OCI-LY1 (cell line): ENCODE measurements at regions not wholly inside any gene's neighbourhood (a gene's known extent, or its start where the extent isn't known, plus 50 kb on each side); places are given as distances from the start of the nearest gene placed in this dataset.

Experiments
- H2AFZ ChIP-seq: fragments of 200-600 bp; sonication (generic), shearing (Covaris generic); 2 replicates; pipeline ENCODE4 v1.6.0; 2014; ENCODE audit warnings: antibody characterized with exemption, mild to moderate bottlenecking, low read length
- H3F3A ChIP-seq: fragments of 200-600 bp; sonication (generic), shearing (Covaris generic); 2 replicates; pipeline ENCODE4 v1.6.0; 2014; ENCODE audit warnings: mild to moderate bottlenecking, antibody characterized with exemption, low read length, moderate library complexity; ENCODE audit not compliant: insufficient read depth
- H3K27ac ChIP-seq: fragments of 200-600 bp; sonication (generic); 2 replicates; pipeline ENCODE4 v1.5.1; 2014; ENCODE audit warnings: low read length, mixed run types, mild to moderate bottlenecking, low read depth; ENCODE audit not compliant: poor library complexity, severe bottlenecking
- H3K27me3 ChIP-seq: fragments of 200-600 bp; sonication (generic); 2 replicates; pipeline ENCODE4 v1.6.0; 2014; ENCODE audit warnings: antibody characterized with exemption, mild to moderate bottlenecking, low read length, moderate library complexity; ENCODE audit not compliant: insufficient read depth
- H3K36me3 ChIP-seq: fragments of 200-600 bp; sonication (generic); 2 replicates; pipeline ENCODE4 v1.6.1; 2014; ENCODE audit warnings: mild to moderate bottlenecking, antibody characterized with exemption, low read length, moderate library complexity, mixed read lengths; ENCODE audit not compliant: insufficient read depth
- H3K4me1 ChIP-seq: fragments of 200-600 bp; sonication (generic); 2 replicates; pipeline ENCODE4 v1.5.1; 2014; ENCODE audit warnings: mild to moderate bottlenecking, low read length, moderate library complexity; ENCODE audit not compliant: insufficient read depth, severe bottlenecking
- H3K4me2 ChIP-seq: fragments of 200-600 bp; sonication (generic), shearing (Covaris generic); 2 replicates; pipeline ENCODE4 v1.6.1; 2014; ENCODE audit warnings: low read length
- H3K4me3 ChIP-seq: fragments of 200-600 bp; sonication (generic); 2 replicates; pipeline ENCODE4 v1.5.1; 2014; ENCODE audit warnings: low read length, low read depth, mild to moderate bottlenecking, mixed read lengths; ENCODE audit not compliant: poor library complexity, severe bottlenecking
- H3K79me2 ChIP-seq: fragments of 200-600 bp; shearing (Covaris generic); 2 replicates; pipeline ENCODE4 v1.6.1; 2016; ENCODE audit warnings: mixed run types, low read length, mixed read lengths; ENCODE audit not compliant: insufficient read depth
- H3K9ac ChIP-seq: fragments of 200-600 bp; sonication (generic), shearing (Covaris generic); 2 replicates; pipeline ENCODE4 v1.6.1; 2014; ENCODE audit warnings: mild to moderate bottlenecking, low read length, mixed read lengths
- H3K9me2 ChIP-seq: fragments of 200-600 bp; sonication (generic), shearing (Covaris generic); 2 replicates; pipeline ENCODE4 v1.6.1; 2014; ENCODE audit warnings: low read depth, mild to moderate bottlenecking, low read length, mixed read lengths
- H3K9me3 ChIP-seq: fragments of 200-600 bp; shearing (Covaris generic); 2 replicates; pipeline ENCODE4 v1.6.1; 2014; ENCODE audit warnings: low read length, mixed read lengths
- H4K20me1 ChIP-seq: fragments of 200-600 bp; sonication (generic), shearing (Covaris generic); 2 replicates; pipeline ENCODE4 v1.6.0; 2016; ENCODE audit warnings: mild to moderate bottlenecking, low read length; ENCODE audit not compliant: insufficient read depth
- CTCF ChIP-seq: fragments of 200-600 bp; sonication (generic), shearing (Covaris generic); IDR thresholded peaks from 2 replicates; pipeline ENCODE4 v1.5.1; 2017; ENCODE audit warnings: mild to moderate bottlenecking, antibody characterized with exemption, low read length, moderate library complexity, mixed read lengths
- EZH2 ChIP-seq: fragments of 200-600 bp; sonication (generic), shearing (Covaris generic); IDR thresholded peaks from 2 replicates; pipeline ENCODE4 v1.8.0; 2017; ENCODE audit warnings: borderline replicate concordance, mixed run types, mild to moderate bottlenecking, antibody characterized with exemption, low read length, moderate library complexity, mixed read lengths

- no peaks in the 10 kb centered on the region for H3K9me3 ChIP-seq
- H4K20me1 ChIP-seq, result no peaks in the 10 kb centered on the region
- no peaks in the 10 kb centered on the region for H3F3A ChIP-seq
- H3K4me2 ChIP-seq, result peak overlapping the region; percentile 92
- peak overlapping the region; percentile 63 for H3K4me3 ChIP-seq
- no peak overlapping the region for H2AFZ ChIP-seq
- H3K79me2 ChIP-seq, result 0 out of 2 replicates have a peak, but pooled peaks cover 7% of the 10 kb centered on the region
- H3K27me3 ChIP-seq, result no peaks in the 10 kb centered on the region
- no peaks in the 10 kb centered on the region for H3K9me2 ChIP-seq
- H3K9ac ChIP-seq, result peak overlapping the region; percentile 70
- TF ChIP-seq EZH2 (no peak), CTCF (no peak)
- peak overlapping the region; percentile 81 for H3K27ac ChIP-seq
- H3K36me3 ChIP-seq, result peaks cover 40% of the 10 kb centered on the region; the same call in 1 of the 2 replicates
- peaks cover 72% of the 10 kb centered on the region for H3K4me1 ChIP-seq
These were observed 179.9 kb upstream of the KLF14 start for GRCh38 chr7:130913639-130914553.

- TF ChIP-seq CTCF (no peak), EZH2 (no peak)
- H3K9ac ChIP-seq, result peak overlapping the region; percentile 70
- no peak overlapping the region for H2AFZ ChIP-seq
- peaks cover 78% of the 10 kb centered on the region for H3K4me1 ChIP-seq
- peaks cover 45% of the 10 kb centered on the region; the same call in 1 of the 2 replicates for H3K36me3 ChIP-seq
- no peaks in the 10 kb centered on the region for H3F3A ChIP-seq
- H3K79me2 ChIP-seq, result 0 out of 2 replicates have a peak, but pooled peaks cover 7% of the 10 kb centered on the region
- peak overlapping the region; percentile 81 for H3K27ac ChIP-seq
- H3K4me3 ChIP-seq, result peak overlapping the region; percentile 63
- peak overlapping the region; percentile 92 for H3K4me2 ChIP-seq
- H3K27me3 ChIP-seq, result no peaks in the 10 kb centered on the region
- H3K9me2 ChIP-seq, result no peaks in the 10 kb centered on the region
- no peaks in the 10 kb centered on the region for H4K20me1 ChIP-seq
- H3K9me3 ChIP-seq, result no peaks in the 10 kb centered on the region
These were observed 180.7 kb upstream of the KLF14 start for GRCh38 chr7:130914554-130915294.

- no peak overlapping the region for H2AFZ ChIP-seq
- H3K4me3 ChIP-seq, result no peak overlapping the region
- no peak for TF ChIP-seq EZH2
- no peak for TF ChIP-seq CTCF
- peaks cover 35% of the 10 kb centered on the region for H3K36me3 ChIP-seq
- peaks cover 68% of the 10 kb centered on the region for H3K4me1 ChIP-seq
- H3F3A ChIP-seq, result no peaks in the 10 kb centered on the region
- no peaks in the 10 kb centered on the region for H3K27me3 ChIP-seq
- H3K9me2 ChIP-seq, result no peaks in the 10 kb centered on the region
- peak overlapping the region; percentile 1; the same call in 1 of the 2 replicates for H3K9ac ChIP-seq
- peak overlapping the region; percentile 81 for H3K27ac ChIP-seq
- H3K79me2 ChIP-seq, result 0 out of 2 replicates have a peak, but pooled peaks cover 4% of the 10 kb centered on the region
- H4K20me1 ChIP-seq, result no peaks in the 10 kb centered on the region
- H3K4me2 ChIP-seq, result peak overlapping the region; percentile 19; the same call in 1 of the 2 replicates
- H3K9me3 ChIP-seq, result no peaks in the 10 kb centered on the region
These were observed 183.7 kb upstream of the KLF14 start for GRCh38 chr7:130917669-130918128.
